ENCODE measurements at regions not wholly inside any gene's neighbourhood (a gene's known extent, or its start where the extent isn't known, plus 50 kb on each side); places are given as distances from the start of the nearest gene placed in this dataset.
"Not testable (repeated sequence)": the region's sequence is repeated elsewhere in the genome, so short reads cannot be mapped to it uniquely, and the experiment has no call there.

DNA sequence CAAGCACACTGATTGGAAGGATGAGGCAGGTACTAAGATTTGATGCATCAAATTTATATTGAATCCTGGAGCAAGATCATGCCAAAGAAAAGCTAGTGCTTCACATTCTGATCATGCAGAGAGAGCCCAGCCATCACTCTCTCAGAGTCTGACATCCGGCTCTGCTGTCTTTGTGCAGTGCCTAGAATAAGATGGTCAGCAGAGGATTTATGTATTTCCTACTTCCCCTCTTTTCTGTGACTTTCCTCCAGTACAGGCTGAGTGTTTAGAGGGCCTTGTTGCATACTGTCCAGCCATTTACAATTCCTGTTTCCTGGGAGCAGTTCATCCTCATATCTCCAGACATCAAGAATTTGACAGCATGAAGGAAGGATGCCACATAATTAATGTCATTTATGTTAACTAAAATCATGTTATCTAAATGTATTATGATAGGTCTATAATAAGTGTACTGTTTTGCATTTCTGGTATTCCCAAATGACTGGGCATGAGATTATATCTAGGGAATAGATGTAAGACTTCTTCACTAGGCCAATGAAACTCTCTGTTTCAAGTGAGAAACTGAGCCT lies 167.6 kb downstream of the EPM2A start:
- Mint-ChIP-seq H3K4me3 (no peak overlapping the region), H3K4me1 (no peaks in the 10 kb centered on the region), H3K9me3 (no peaks in the 10 kb centered on the region), H3K27me3 (no peaks in the 10 kb centered on the region), H3K36me3 (ENCODE audit: low read depth) (no peaks in the 10 kb centered on the region), H3K27ac (no peak overlapping the region)
- ATAC-seq (ENCODE audit: low read depth) (no peak), DNase-seq (no peak)
- no peak for TF ChIP-seq CTCF (IDR thresholded peaks at IDR 0.05)
- POLR2A ChIA-PET = no interaction called here
- intact Hi-C loops (cut with micrococcal nuclease) = no loop called here
- CTCF ChIA-PET = no interaction called here

- Mint-ChIP-seq H3K36me3 (ENCODE audit: low read depth) (no peaks in the 10 kb centered on the region), H3K9me3 (peaks cover 2% of the 10 kb centered on the region), H3K27ac (no peak overlapping the region), H3K4me3 (no peak overlapping the region), H3K27me3 (no peaks in the 10 kb centered on the region), H3K4me1 (no peaks in the 10 kb centered on the region)
- intact Hi-C loops (cut with micrococcal nuclease) = no loop called here
- DNase-seq (no peak), ATAC-seq (ENCODE audit: low read depth) (no peak)
- CTCF ChIA-PET = no interaction called here
- POLR2A ChIA-PET = no interaction called here
- no peak for TF ChIP-seq CTCF (IDR thresholded peaks at IDR 0.05)
These were observed 166.2 kb downstream of the EPM2A start for GRCh38 chr6:145569140-145569539.

GRCh38 chr6:145570336-145570735 lies 165.0 kb downstream of the EPM2A start:
- H3K4me3 Mint-ChIP-seq; H3K36me3 Mint-ChIP-seq (ENCODE audit: low read depth); H3K27ac Mint-ChIP-seq; ATAC-seq (ENCODE audit: low read depth); CTCF ChIA-PET; DNase-seq; H3K27me3 Mint-ChIP-seq; POLR2A ChIA-PET; H3K4me1 Mint-ChIP-seq; intact Hi-C loops (cut with micrococcal nuclease): not testable (repeated sequence)
- peaks cover 13% of the 10 kb centered on the region for H3K9me3 Mint-ChIP-seq

GRCh38 chr6:145574269-145574668 lies 161.1 kb downstream of the EPM2A start:
- CTCF ChIA-PET; H3K4me3 Mint-ChIP-seq; DNase-seq; H3K27ac Mint-ChIP-seq; POLR2A ChIA-PET; ATAC-seq (ENCODE audit: low read depth); intact Hi-C loops (cut with micrococcal nuclease); H3K36me3 Mint-ChIP-seq (ENCODE audit: low read depth); H3K27me3 Mint-ChIP-seq; H3K4me1 Mint-ChIP-seq: not testable (repeated sequence)
- peaks cover 35% of the 10 kb centered on the region for H3K9me3 Mint-ChIP-seq
